T follicular helper cell (primary cell): ENCODE measurements at regions not wholly inside any gene's neighbourhood (a gene's known extent, or its start where the extent isn't known, plus 50 kb on each side); places are given as distances from the start of the nearest gene placed in this dataset.
"Not testable (repeated sequence)": the region's sequence is repeated elsewhere in the genome, so short reads cannot be mapped to it uniquely, and the experiment has no call there.

Experiments used
- DNase-seq: peaks from one replicate; pipeline ENCODE4 v3.0.0-alpha.2; 2020; ENCODE audit warnings: low read depth

DNA sequence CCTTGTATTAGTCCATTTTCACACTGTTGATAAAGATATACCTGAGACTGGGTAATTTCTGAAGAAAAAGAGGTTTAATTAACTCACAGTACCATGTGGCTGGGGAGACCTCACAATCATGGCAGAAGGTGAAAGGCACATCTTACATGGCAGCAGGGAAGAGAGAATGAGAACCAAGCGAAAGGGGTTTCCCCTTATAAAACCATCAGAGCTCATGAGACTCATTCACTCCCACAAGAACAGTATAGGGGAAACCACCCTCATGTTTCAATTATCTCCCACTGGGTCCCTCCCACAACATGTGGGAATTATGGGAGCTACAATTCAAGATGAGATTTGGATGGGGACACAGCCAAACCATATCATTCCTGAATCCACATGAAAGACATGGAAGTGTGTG is 169.4 kb upstream of the SFSWAP start:
- DNase-seq: not testable (repeated sequence)

DNA sequence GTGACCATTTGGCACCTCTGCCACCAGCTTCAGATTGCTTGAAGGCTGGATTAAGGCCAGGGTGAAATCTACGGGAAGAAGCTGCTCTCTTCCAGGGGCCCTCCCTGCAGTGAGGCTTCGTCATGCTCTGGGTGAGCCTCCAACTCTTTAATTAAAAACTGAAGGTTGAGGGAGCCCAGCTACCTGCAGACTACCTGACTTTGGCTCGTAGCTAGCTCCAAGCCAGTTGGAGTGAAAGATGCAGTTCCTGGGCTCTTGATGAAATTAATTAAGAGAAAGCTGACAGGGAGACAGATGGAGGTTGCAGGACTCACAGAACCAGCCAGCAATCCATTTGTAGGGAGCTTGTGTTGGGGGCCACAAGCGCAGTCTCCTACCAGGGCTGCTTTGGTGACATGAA is 168.5 kb upstream of the SFSWAP start:
- DNase-seq: no peak

DNA sequence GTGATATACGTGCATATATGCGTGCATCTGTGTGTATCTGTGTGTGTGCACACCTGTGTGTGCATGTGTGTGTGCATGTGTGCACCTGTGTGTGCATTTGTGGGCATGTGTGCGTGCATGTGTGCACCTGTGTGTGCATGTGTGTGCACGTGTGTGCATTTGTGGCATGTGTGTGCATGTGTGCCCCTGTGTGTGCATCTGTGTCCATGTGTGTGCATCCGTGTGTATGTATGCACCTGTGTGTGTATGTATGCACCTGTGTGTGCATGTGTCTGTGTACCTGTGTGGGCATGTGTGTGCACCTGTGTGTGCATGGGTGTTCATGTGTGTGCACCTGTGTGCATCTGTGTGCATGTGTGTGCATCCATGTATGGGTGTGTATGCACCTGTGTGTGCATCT is 167.8 kb upstream of the SFSWAP start:
- no peak for DNase-seq

DNA sequence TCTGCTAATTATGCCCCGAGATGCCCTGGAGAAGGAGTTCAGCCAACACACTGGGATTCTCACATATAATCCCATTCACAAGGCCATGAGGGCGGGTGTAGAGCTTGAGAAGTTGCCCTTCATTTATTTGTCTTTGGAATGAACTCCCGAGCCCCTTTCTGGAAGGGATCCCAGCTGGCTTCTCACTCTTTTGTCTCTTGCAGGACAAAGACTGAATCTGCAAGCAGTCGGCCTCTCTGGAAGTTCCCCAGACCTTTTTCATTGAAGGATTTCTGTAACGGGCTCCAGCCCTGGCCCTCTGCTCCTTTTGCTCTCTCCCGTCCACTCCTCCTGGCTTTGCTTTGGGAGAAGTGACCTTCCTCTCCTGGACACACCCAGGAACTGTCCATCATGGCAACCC is 163.3 kb upstream of the SFSWAP start:
- no peak for DNase-seq

DNA sequence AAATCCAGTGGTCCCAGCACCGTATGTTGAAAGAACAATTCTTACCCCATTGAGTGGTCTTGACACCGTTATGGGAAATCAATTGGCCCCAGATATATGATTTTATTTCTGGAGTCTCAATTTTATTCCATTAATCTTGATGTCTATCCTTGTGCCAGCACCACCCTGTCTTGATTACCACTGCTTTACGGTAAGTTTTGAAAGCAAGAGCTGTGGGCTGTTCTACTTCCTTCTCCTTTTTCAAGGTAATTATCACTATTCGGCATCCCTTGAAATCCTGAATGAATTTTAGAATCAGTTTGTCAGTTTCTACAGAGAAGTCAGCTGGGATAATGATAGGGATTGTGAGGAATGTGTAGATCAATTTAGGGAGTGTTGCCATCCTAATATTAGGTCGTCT is 160.8 kb upstream of the SFSWAP start:
- no peak for DNase-seq

DNA sequence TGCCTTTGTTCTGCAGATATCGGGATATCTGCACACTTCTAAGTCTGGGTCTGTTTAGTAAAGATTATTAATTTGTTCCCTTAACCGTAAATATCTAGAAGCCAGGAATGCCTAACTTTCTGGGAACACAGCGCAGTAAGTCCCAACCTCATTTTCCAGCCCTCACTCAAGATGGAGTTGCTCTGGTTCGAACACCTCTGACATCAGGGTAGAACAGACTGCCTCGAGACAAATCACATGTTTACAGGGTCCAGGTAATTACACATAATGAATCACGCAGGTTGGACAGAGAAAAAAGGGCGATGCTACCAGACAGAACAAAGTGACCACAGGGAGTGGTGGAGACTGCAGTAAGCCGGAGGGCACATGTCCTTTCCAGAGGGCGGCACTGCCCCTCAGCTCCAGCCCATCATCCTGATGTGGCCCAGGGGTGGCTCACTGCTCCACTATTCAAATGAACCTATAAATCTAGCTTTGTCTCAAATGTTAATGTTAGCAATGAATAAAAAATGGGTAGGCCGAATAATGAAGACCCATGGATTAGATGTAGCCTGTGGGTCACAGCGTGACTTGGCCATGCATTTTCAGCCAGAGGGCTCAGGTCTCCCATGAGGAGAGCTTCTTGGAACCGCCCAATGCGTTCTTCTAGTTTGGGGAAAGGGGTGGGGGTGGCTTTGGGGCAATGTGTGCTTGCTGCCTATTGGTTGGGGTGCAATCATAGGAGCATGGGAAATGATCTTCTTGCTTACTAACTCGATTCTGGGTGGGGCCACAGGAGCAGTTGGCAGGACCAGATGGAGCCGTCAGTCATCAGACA is 159.0 kb upstream of the SFSWAP start:
- DNase-seq: no peak

DNA sequence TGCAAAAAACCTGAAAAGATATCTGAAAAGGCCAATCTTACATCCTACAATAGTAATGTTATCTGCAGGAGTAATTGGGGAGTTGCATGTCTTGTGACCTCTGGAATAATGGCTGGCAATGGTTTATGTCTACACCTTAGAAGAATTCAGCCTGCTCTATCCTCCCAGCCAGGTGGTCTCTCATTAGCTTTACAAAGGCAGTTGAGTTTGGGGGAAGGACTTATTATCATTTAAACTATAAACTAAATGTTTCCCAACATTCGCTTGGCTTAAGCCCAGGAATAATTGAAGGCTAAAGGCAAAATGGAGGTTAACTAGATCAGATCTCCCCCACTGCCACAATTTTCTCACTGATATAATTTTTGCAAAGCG is 158.4 kb upstream of the SFSWAP start:
- DNase-seq: no peak

DNA sequence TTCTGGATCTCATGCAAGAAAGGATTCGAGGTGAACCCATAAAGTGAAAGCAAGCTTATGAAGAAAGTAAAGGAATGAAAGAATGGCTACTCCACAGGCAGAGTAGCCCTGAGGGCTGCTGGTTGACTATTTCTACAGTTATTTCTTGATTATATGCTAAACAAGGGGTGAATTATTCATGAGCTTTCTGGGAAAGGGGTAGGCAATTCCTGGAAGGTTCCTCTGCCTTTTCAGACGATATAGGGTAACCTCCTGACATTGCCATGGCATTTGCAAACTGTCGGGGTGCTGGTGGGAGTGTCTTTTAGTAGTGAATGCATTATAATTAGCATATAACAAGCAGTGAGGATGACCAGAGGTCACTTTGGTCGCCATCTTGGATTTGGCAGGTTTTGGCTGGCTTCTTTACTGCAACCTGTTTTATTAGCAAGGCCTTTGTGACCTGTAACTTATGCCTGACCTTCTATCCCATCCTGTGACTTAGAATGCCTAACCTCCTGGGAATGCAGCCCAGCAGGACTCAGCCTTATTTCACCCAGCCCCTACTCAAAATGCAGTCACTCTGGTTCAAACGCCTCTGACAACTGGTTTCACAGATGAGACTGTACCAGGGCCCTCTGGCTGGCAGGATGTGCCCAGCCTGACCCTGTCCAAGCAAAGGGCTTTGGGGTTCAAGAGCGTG is 157.7 kb upstream of the SFSWAP start:
- DNase-seq: no peak

DNA sequence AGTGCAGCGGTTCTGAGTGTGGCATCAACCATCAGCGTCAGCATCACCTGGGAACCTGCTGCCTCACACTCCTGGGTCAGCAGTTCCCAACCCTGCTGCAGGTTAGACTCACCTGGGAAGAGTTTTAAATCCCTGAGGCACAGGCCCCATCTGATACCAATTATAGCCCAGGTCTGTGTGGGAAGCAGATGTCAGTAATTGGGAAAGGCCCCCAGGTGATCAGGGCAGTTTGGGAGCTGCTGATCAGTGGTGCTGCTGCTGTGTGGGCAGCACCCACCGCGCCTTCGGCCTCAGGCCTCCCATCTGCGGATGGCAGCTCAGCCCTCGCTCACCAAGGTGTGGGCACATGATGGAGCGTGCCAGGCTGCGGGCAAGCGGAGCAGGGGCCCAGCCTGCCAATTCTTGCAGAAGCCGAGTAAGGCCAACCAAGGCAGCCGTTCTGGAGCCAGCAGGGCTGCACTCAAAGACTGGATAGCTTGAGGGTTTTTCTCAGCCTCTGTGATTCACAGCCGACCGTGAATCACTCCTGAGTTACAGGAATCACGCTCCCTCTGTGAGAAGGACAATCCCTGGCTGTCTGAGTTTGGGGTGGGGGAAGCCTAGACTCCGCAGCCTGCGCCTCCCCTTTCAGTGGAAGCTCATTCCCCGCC is 155.6 kb upstream of the SFSWAP start:
- DNase-seq: no peak

DNA sequence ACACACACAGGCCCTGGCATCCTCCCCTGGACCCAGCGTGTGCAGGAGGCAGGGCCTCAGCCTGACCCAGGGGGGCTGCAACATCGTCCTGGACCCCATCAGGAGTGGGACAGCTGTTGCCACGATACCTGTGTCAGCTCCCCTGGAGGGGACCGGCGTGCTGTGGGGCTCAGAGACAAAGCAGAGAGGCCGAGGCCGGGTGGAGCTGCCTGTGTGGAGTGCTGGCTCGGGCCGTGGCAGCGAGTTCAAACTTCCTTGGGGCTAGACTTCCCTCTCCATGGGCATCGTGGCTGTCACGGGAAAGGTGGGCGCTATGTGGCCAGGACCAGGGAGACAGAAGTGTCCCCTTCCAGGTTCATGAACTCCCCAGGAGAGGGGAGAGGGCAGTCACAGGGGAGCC is 155.0 kb upstream of the SFSWAP start:
- DNase-seq: no peak

DNA sequence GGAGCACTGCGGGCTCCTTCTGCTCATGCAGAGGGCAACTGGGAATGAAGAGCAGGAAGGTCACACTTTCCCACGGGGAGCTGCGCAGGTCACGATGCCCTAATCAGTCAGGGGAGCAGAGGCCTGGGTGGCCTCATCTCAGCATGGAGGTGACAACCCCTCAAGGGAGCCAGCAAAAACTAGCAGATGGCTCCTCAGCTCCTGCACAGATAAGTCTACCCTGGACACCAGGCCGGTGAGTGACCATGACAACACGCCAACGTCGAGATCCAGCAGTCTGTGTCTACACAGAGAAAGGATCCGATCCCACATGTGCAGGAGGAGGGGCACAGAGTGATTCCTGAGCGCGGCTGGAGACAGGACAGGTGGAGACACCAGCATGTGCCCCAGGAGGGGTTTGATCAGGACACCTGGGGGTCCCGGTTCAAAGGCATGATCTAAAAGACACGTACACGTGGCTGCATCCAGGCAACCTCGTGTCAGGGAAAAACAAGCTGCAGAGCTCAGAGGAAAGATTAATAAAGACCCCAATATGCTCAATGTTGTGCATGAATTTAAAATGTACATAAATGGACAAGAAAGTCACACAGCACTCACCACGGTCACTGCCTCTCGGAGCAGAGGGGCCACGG is 153.7 kb upstream of the SFSWAP start:
- DNase-seq: no peak

DNA sequence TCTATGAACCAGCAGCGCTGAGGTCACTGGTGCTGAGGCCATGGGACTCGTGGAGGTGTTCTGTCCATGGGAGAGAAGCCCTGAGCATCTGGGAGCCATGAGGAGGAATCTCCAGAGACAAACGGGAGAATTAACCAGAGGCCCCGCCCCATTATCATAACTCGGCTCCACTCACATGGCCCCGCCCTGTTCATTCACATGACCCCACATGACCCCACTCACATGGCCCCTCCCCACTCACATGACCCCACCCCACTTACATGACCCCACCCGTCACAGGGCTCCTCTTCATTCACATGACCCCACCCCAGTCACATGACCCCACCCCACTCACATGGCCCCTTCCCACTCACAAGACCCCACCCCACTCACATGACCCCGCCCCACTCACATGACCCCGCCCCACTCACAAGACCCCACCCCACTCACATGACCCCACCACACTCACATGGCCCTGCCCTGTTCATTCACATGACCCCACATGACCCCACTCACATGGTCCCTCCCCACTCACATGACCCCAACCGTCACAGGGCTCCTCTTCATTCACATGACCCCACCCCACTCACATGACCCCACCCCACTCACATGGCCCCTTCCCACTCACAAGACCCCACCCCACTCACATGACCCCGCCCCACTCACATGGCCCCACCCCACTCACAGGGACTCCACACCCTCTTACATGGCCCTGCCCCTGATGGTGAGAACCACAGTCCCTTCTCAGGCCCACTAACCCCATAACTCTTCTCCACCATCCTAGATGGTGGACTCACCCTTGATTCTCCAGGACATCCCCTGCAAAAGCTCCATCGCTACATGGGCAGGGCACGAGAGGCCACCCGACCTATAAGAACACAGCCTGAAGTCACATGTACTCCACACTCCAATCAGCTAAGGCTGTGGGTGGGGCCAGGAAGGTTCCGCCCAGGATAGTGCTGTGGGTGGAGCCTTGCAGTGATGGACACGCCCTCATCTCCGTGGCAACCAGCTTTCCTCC is 151.1 kb upstream of the SFSWAP start:
- no peak for DNase-seq

DNA sequence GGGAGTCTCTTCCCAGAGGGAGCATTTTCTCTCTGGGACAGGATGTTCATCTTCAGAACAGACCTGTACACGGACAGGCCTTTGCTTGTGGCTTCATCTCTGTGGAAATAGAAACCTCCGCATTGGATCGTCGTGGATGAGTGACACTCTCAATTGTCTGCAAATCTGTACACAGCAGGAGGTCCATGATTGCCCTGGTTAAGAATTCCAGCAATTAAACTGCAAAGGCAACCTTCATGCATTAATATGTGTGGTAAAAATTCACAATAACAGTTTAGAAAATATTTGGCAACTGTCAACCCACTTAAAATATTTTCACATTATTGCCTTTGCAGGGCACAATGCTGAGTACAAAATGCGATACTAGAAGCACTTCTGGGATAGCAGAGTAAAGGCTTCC is 149.8 kb upstream of the SFSWAP start:
- no peak for DNase-seq

DNA sequence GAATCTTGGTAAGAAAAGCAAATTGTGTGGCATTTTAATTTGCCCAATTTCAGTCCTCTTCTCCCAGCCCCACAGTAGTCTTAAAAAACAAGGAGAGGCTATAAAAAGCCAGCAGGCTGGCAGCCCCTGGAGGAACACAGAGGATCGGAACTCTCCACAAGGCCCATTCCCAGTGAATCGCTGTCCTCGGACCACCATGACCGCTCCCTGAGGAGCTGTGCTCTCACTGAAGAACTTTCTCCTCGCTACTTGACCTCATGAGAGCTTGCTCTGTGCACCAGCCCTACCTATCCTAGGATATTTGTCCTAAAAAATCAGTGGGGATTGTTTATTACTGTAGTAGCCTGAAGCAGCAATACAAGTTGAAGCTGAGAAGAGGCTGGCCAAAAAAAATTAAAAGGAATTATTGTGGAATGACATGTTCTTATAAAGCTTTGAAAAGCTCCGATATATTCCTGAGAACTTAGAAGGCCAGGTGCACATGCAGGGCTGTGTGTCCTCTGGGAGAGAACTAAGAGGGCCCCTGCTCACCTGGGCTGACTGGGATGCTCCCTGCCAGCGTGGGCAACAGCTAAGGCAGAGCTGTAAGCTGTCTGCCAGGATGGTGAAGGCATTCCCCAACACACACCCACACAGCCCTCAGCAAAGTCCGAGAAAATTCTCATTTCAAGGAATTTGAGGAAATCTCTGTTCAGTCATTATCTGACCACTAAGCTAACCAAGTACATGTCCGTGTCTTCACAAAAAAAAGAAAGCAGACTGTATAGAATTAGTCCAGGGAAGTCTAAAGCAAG is 148.8 kb upstream of the SFSWAP start:
- no peak for DNase-seq

DNA sequence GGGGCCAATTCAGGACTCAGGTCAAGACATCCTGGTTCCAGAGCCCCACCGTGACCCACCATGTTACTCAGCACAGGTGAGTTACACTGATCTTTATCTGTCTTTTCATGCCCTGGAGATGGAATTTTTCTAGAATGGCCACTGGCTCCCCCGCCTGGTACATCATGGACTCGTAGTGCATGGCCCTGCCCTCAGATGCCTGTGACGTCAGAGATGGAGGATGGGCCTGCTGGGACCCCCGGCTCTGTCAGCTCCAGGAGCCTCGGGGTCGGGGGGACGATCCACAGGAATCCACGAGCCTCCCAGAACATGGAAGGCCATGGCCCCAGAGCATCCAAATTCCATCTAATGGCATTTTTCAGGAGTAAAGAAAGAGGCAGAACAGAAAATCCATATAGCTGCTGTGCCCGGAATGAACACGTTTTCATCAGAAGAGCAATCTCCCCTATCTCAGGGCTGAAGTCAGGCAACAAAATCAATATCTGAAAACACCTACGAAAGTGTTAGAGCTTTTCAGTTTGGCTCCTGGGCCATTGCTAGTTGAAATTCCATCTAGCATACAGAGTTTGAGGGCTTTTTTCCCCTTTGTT is 146.7 kb upstream of the SFSWAP start:
- not testable (repeated sequence) for DNase-seq

DNA sequence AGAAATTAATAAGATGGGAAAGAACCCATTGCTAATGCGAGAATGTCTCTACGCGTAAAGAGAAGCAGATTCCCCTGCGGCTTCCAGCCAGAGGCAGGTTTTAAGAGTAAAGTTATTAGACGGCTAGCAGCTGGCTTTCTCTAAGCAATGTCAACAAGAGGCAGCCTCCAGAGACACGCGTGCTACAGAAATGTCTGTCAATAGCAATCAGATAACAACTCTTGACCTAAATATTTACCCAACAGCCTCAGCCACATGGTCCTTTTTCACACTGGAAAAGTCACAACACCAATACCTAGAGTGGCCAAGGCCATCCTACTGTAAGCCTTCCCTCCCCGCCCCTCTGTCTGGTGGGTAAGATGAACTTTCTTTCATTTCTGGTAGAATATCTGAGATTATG is 146.0 kb upstream of the SFSWAP start:
- no peak for DNase-seq

DNA sequence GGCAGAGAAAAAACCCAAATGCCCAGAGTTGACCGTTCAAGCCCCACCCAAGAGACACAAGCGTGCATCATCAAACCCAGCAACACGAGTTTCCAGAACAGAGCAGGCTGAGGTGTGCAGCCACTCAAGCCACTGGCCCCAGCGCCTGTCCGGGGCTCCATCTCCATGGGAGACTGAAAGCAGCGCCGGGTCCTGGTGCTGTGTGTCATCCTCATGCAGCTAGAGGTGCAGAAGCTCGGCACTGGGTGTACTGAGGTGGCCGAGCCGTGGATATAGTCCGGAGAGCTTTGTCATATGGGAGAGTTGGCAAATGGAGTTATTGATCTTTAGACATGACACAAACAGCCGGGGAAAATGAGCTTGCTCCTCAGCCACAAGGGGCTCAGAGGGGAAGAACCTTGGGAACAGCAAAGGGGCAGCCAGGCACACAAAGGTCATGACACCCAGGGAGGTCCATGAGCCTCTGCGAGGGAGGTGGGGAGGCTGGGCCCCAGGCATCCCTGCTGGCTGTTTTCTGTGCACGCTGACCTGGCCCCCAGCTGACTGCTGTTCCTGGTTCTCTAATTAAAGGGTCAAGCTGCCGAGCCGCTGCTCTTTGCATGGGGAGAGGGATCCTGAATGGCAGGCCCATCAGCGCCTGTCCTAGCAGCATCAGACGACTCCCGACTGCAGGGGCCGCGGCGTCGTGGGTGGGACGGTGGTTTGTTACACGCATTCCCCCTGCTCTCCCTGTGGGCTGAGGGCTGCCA is 145.4 kb upstream of the SFSWAP start:
- no peak for DNase-seq

DNA sequence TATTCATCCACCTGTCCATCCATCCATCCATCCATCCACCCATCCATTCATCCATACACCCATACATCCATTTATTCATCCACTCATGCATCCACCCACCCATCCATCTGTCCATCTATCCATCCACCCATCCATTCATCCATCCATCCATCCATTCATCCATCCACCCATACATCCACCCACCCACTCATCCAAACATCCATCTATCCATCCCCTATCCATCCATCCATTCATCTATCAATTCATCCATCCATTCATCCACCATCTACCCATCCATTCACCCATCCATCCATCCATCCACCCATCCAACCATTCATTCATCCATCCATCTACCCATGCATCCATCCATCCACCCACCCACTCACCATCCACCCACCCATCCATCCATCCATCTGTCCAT is 142.6 kb upstream of the SFSWAP start:
- no peak for DNase-seq

DNA sequence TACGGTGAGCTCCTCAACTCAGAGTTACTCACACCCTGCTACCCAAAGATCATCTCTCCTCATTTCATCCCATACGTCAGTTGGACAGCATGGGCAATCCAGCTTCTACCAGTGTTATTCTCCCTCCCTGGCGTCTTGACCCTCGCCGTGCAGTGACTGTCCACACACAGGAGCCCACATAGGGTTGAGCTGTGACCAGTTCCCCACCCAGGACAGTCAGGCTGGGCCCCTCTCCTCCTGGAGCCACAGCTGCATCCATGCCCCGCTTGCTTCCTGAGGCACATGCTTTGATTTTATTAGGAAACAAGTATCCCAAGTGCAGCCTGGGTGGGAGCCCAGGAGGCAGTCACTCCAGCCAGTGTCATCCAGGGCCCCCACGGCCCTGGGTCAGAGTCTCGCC is 140.3 kb upstream of the SFSWAP start:
- no peak for DNase-seq

DNA sequence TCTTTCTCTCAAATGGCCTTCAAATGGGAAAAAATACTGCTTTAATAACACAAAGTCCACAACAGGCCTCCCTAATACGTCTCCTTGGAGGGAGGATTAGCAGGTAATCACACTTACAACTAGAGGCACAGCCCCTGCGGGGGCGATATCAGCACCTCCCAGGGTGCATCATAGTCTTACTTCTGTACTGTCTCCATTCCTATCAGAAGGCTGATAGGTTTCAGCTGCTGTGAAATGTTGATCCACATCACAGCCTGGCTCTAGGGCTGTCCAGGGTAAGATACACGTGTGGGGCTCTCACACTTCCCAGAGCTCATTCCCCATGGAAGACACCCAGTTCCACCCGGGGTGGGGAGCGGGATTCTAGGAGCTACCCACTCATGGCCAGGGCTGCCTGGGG is 139.1 kb upstream of the SFSWAP start:
- DNase-seq: no peak
